Tibial nerve (tissue), 4 donors: ENCODE measurements at regions not wholly inside any gene's neighbourhood (a gene's known extent, or its start where the extent isn't known, plus 50 kb on each side); places are given as distances from the start of the nearest gene placed in this dataset.
"Not testable (repeated sequence)": the region's sequence is repeated elsewhere in the genome, so short reads cannot be mapped to it uniquely, and the experiment has no call there.

ENCODE experiments used
- DNase-seq, 2 donors: peaks; one replicate each; pipeline ENCODE4 v3.0.0-alpha.2; 2019; ENCODE audit warnings: low spot score in 2 of 2
- H3K27ac ChIP-seq, 4 donors: fragments of 200-600 bp; sonication (generic) in 3 of 4; one replicate each; pipeline ENCODE4 v1.5.1; 2017 to 2019; ENCODE audit warnings: mild to moderate bottlenecking in 1 of 4
- H3K27me3 ChIP-seq, 2 donors: fragments of 200-600 bp; sonication (generic) in 1 of 2; one replicate each; pipeline versions ENCODE4 v1.5.1 to v1.6.0; 2017 to 2019
- H3K36me3 ChIP-seq, 3 donors: fragments of 200-600 bp; sonication (generic); one replicate each; pipeline ENCODE4 v1.5.1; 2018 to 2019
- H3K4me1 ChIP-seq, 4 donors: fragments of 200-600 bp; sonication (generic) in 3 of 4; one replicate each; pipeline ENCODE4 v1.5.1; 2017 to 2019
- H3K4me3 ChIP-seq, 4 donors: fragments of 200-600 bp; sonication (generic) in 3 of 4; one replicate each; pipeline ENCODE4 v1.5.1; 2017 to 2019; ENCODE audit warnings: mild to moderate bottlenecking in 1 of 4, moderate library complexity in 1 of 4
- H3K9me3 ChIP-seq, 4 donors: fragments of 200-600 bp; sonication (generic) in 3 of 4; one replicate each; pipeline ENCODE4 v1.5.1; 2017 to 2019
- CTCF ChIP-seq, 5 experiments: fragments of 200-600 bp in 3 of 5; fragments of 450-650 bp in 2 of 5; sonication (generic) in 3 of 5; IDR thresholded peaks; one replicate each; pipeline ENCODE4 v1.5.1; 2016 to 2019; ENCODE audit warnings: antibody characterized with exemption in 5 of 5, mild to moderate bottlenecking in 3 of 5, moderate library complexity in 2 of 5
- EP300 ChIP-seq, 2 donors: sonication (generic); formaldehyde crosslinking; IDR thresholded peaks; one replicate each; pipeline ENCODE4 v1.6.1; 2017; ENCODE audit warnings: antibody characterized with exemption in 2 of 2, mild to moderate bottlenecking in 1 of 2
- POLR2A ChIP-seq, 2 donors: fragments of 450-650 bp; IDR thresholded peaks; one replicate each; pipeline ENCODE4 v1.6.1; 2017; ENCODE audit warnings: antibody characterized with exemption in 2 of 2, mild to moderate bottlenecking in 2 of 2, moderate library complexity in 2 of 2
- WGBS, 2 donors: methylation state at CpG; one replicate each; pipeline ENCODE4 v1.1.5; 2018; 5-methylcytosine and 5-hydroxymethylcytosine counted together

DNA sequence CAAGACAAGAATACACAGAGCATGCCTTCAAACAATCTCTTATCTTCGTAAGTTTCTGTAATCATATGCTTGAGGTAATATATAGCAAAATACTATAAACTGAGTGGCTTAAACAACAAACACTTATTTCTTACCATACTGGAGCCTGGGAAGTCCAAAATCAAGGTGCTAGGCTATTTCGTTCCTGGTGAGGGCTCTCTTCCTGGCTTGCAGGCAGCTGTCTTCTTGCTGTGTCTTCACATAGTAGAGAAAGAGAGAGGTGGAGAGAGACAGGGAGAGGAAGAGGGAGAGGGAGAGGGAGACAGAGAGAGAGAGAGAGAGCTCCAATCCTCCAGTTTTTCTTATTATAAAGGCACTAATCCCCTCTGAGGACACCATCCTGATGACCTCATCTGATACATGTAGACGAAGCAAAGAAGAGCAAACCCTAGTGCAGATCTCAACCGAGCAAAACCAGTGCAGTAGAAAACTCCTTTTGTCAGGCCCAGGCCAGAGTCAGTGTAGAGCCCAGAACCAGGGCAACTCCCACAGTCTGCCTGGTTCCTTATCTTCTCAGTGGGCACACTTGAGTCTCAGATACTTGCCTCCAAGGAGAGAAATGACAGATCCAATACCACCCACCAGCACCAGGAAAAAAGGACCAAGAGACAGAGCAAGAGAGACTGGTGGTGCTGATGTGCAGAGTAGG is 297.1 kb upstream of the NCAM1 start:
- no peaks in the 10 kb centered on the region for H3K4me1 ChIP-seq
- DNase-seq: no peak
- WGBS, 2 donors: 82 to 93% methylated on average over 4 of the region's 4 CpGs

GRCh38 chr11:112665291-112665690 is 295.9 kb upstream of the NCAM1 start:
- no peak for DNase-seq
- Histone ChIP-seq H3K27me3 (no peaks in the 10 kb centered on the region), H3K36me3 (no peaks in the 10 kb centered on the region), H3K27ac (no peak overlapping the region), H3K4me3 (no peak overlapping the region), H3K4me1 (no peaks in the 10 kb centered on the region), H3K9me3 (peaks cover 0 to 8% (median 0%) of the 10 kb centered on the region in 4 donors)
- TF ChIP-seq POLR2A (IDR thresholded peaks at IDR 0.05) (no peak), EP300 (IDR thresholded peaks at IDR 0.05) (no peak), CTCF (IDR thresholded peaks at IDR 0.05) (no peak)
- 75 to 80% methylated on average over 2 of the region's 2 CpGs for WGBS, 2 donors

More for the DNA sequence above, 297.1 kb upstream of the NCAM1 start:
- Histone ChIP-seq H3K9me3 (peaks cover 0 to 8% (median 0%) of the 10 kb centered on the region in 4 donors), H3K4me3 (no peak overlapping the region), H3K27ac (no peak overlapping the region), H3K27me3 (no peaks in the 10 kb centered on the region), H3K36me3 (no peaks in the 10 kb centered on the region)
- TF ChIP-seq EP300 (IDR thresholded peaks at IDR 0.05) (no peak), CTCF (IDR thresholded peaks at IDR 0.05) (no peak), POLR2A (IDR thresholded peaks at IDR 0.05) (no peak)

DNA sequence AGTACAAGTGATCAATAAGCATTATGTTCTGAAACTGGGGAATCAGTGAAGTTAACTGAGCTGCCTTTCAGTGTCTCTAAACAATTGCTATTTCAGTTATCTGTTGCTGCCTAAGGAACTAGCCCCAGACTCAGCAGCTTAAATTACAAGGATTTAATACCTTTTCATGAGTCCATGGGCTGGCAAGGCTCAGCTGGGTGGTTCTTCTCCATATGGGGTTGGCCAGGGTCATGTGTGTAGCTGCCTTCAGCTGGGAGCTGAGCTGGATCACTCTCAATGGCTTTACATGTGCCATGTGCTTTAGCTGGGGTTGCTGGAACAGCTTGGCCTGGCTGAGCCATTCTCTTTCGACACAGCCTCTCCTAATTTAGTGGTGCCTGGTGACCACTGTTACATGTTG is 295.0 kb upstream of the NCAM1 start:
- 86 to 92% methylated on average over 1 of the region's 1 CpG for WGBS, 2 donors
- DNase-seq: no peak
- no peaks in the 10 kb centered on the region for H3K27me3 ChIP-seq

DNA sequence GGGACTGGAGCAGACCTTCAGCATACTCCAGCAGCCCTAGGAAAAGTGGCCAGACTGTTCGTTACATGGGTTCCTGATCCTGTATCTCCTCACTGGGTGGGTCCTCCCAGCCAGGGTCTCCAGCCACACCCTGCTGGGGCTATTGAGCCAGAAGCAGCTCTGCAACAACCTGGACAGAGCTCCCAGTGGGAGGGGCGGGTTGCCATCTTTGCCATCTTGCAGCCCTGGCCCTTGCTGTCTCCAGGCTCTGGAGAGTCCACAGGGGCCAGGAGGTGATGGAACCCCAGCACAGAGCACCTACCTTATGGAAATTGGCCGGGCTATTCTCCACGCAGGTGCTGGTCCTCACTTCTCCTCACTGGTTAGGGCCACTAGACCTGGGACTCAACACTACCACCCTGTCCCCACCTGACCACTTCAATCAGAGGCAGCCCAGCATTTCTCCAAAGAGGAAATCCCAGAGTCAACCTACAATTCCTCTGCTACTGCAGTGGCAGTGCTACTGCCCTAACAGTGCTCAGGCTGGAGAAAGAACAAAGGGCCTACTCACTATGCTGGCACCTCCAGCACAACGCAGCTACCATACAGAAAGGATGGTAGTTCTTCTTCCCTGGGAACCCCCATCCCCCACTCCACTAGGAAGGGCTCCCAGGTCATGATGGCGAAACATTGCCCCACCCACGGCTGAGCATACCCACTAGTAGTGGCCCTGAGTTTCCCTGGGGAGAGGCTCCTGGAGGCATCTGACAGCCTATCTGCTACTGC is 290.2 kb upstream of the NCAM1 start:
- H3K4me3 ChIP-seq: no peak overlapping the region
- no peak for DNase-seq
- no peak overlapping the region for H3K27ac ChIP-seq
- H3K27me3 ChIP-seq: no peaks in the 10 kb centered on the region
- no peaks in the 10 kb centered on the region for H3K4me1 ChIP-seq
- TF ChIP-seq EP300 (IDR thresholded peaks at IDR 0.05): no peak
- TF ChIP-seq POLR2A (IDR thresholded peaks at IDR 0.05): no peak
- TF ChIP-seq CTCF (IDR thresholded peaks at IDR 0.05): no peak
- H3K36me3 ChIP-seq: no peaks in the 10 kb centered on the region
- 73 to 74% methylated on average over 6 to 7 of the region's 7 CpGs for WGBS, 2 donors
- H3K9me3 ChIP-seq: peaks cover 0 to 15% (median 0%) of the 10 kb centered on the region in 4 donors

More for the DNA sequence above, 295.0 kb upstream of the NCAM1 start:
- H3K4me1 ChIP-seq: no peaks in the 10 kb centered on the region
- peaks cover 0 to 8% (median 0%) of the 10 kb centered on the region in 4 donors for H3K9me3 ChIP-seq
- no peak overlapping the region for H3K27ac ChIP-seq
- H3K4me3 ChIP-seq: no peak overlapping the region
- H3K36me3 ChIP-seq: no peaks in the 10 kb centered on the region
- TF ChIP-seq EP300 (IDR thresholded peaks at IDR 0.05): no peak
- no peak for TF ChIP-seq POLR2A (IDR thresholded peaks at IDR 0.05)
- TF ChIP-seq CTCF (IDR thresholded peaks at IDR 0.05): no peak

GRCh38 chr11:112673401-112673800 is 287.8 kb upstream of the NCAM1 start:
- not testable (repeated sequence) for H3K36me3 ChIP-seq, H3K27ac ChIP-seq, H3K9me3 ChIP-seq, H3K27me3 ChIP-seq, H3K4me3 ChIP-seq, DNase-seq, H3K4me1 ChIP-seq
- WGBS, 2 donors: 67 to 75% methylated on average over 2 of the region's 2 CpGs
